ENCODE measurements at regions not wholly inside any gene's neighbourhood (a gene's known extent, or its start where the extent isn't known, plus 50 kb on each side); places are given as distances from the start of the nearest gene placed in this dataset.

DNA sequence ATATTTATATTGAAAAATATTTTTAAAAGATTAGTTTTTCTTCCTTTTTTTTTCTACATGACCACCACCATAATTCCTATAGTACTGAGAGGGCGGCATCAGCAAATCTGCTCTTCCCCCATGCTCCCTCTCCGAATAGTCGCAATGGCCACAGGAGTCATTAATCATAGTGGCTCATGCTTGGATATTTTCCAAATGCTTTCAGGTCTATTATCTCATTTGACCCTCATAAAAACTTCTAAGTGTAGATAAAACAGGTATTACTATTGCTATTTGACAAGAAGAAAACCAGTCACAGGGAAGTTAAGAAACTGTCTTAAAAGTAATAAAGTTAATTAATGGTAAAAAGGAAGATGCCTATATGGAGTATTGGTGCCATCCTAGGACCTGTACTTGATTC lies 440.7 kb downstream of the CMPK2 start:
- intact Hi-C loops (cut with DNase I), result no loop called here
- Histone ChIP-seq H3K4me1 (no peaks in the 10 kb centered on the region), H3K27me3 (no peaks in the 10 kb centered on the region), H3K36me3 (no peaks in the 10 kb centered on the region), H3K27ac (no peak overlapping the region), H3K9me3 (no peaks in the 10 kb centered on the region), H3K4me3 (no peak overlapping the region)
- TF ChIP-seq, protein P1, sequence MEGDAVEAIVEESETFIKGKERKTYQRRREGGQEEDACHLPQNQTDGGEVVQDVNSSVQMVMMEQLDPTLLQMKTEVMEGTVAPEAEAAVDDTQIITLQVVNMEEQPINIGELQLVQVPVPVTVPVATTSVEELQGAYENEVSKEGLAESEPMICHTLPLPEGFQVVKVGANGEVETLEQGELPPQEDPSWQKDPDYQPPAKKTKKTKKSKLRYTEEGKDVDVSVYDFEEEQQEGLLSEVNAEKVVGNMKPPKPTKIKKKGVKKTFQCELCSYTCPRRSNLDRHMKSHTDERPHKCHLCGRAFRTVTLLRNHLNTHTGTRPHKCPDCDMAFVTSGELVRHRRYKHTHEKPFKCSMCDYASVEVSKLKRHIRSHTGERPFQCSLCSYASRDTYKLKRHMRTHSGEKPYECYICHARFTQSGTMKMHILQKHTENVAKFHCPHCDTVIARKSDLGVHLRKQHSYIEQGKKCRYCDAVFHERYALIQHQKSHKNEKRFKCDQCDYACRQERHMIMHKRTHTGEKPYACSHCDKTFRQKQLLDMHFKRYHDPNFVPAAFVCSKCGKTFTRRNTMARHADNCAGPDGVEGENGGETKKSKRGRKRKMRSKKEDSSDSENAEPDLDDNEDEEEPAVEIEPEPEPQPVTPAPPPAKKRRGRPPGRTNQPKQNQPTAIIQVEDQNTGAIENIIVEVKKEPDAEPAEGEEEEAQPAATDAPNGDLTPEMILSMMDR (IDR thresholded peaks at IDR 0.05), result no peak
- DNase-seq (no peak), ATAC-seq (no peak)

DNA sequence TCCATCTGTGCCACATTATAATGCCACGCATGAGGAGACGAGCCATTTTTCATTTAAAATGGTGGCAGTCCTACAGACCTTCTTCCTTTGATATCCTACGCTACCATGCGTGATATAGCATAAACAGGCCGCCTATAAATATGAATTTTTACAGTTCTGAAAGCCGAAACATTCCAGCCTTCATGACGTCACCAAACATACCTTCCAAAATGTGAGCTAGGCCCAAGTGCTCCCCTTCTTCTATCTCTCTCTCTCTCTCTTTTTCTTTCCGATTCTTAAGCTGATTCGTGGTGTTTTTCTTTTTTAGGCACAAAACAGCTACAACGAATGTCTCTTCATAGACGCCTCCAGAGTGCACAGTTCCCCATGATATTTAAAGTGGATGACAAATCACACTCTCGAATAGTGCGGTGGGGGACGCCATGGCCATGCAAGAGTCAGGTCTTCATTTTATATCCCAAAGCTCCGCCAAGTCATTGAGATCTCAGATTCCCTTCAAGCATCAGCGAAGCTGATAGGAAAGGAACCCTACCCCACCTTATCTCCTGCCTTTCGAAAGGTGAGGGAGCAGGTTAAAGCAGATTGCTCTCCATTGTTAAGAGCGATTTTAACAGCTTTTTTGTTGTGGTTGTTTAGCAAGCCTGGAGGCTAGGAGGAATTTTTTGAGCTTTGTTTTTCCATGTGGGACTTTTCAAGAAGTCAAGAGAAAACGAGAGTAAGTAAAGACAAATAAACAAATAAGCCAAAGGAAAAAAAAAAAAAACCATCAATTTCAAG lies 436.3 kb downstream of the CMPK2 start:
- no peaks in the 10 kb centered on the region for H3K36me3 ChIP-seq
- H3K4me1 ChIP-seq, result no peaks in the 10 kb centered on the region
- intact Hi-C loops (cut with DNase I), result no loop called here
- H3K9me3 ChIP-seq, result no peaks in the 10 kb centered on the region
- TF ChIP-seq, protein P1 (IDR thresholded peaks at IDR 0.05), result no peak
- no peaks in the 10 kb centered on the region for H3K27me3 ChIP-seq
- no peak for ATAC-seq
- DNase-seq, result no peak
- no peak overlapping the region for H3K27ac ChIP-seq
- no peak overlapping the region for H3K4me3 ChIP-seq

DNA sequence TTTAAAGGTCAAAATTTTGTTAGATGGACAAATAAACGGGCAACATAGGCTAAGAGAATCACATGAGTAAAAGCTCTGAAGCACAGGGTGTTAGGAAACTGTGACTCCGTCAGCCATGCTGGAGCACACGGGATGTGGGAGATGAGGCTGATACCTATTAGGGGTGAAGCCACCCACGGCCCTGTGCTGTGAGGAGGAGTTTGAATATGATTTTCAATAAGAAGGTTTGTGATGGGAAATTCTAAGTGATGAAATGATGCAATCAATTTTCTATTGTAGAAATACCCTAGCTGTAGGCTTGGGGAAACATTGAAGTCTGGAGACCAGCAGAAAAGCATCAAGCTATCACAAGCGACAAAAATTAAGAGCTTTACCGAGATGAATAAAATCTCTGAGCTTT lies 431.3 kb downstream of the CMPK2 start:
- no peaks in the 10 kb centered on the region for H3K4me1 ChIP-seq
- H3K27ac ChIP-seq, result no peak overlapping the region
- H3K27me3 ChIP-seq, result no peaks in the 10 kb centered on the region
- no peak overlapping the region for H3K4me3 ChIP-seq
- DNase-seq (no peak), ATAC-seq (no peak)
- TF ChIP-seq, protein P1 (IDR thresholded peaks at IDR 0.05), result no peak
- intact Hi-C loops (cut with DNase I), result no loop called here
- H3K36me3 ChIP-seq, result no peaks in the 10 kb centered on the region
- H3K9me3 ChIP-seq, result no peaks in the 10 kb centered on the region

DNA sequence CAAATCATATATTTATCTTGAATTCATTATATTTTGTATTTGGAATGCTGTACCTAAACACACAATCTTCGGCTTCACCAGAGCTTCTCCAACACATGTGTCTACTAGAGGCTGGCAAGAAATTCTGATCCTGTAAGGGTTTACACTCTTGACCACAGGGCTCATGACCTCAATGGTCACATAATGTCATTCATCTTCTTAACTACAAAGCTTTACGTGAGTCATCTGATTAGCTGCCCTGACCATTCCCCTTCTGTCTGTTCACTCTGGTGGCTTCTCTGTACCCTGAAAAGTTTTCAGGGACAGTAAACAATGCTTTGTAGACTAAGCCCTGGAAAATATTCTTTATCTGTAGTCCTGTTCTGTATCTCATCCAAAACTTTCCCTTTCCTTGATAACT lies 423.9 kb downstream of the CMPK2 start:
- TF ChIP-seq, protein P1 (IDR thresholded peaks at IDR 0.05), result no peak
- no peaks in the 10 kb centered on the region for H3K9me3 ChIP-seq
- ATAC-seq (no peak), DNase-seq (no peak)
- no peaks in the 10 kb centered on the region for H3K4me1 ChIP-seq
- H3K36me3 ChIP-seq, result no peaks in the 10 kb centered on the region
- intact Hi-C loops (cut with DNase I), result no loop called here
- H3K27ac ChIP-seq, result no peak overlapping the region
- no peak overlapping the region for H3K4me3 ChIP-seq
- no peaks in the 10 kb centered on the region for H3K27me3 ChIP-seq

DNA sequence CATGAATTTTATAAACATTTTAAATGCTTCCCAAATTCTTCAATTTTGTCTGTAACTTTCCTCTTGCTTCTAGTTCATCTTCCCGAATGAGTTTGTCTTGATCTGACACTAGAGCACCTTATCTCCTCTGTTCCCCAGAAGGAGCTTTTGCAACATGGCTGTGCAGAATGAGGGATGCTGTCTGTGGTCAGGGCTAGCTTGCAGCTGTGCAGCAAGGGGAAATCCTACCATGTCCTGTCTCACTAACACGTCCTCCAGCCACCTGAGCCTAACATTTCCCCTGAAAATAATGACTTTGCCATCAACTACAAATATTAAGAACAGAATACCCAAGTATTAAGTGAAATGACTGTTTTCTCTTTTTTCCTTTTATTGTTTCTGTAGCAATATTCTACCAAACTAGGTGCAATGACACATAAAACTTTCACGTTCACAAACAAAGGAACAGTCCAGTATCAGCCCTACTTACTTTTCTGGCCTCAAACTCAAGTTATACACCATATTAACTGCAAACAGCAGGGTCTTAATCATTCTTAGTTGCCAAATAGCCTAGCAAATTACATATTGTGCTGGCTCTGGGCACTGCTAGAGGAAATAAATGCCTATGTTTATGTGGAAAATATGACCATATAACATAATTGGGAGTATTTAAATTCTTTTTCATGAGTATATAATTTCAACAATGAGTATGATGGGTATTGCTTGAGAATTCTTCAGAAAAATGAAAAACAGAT lies 423.3 kb downstream of the CMPK2 start:
- intact Hi-C loops (cut with DNase I), result no loop called here
- H3K4me3 ChIP-seq, result no peak overlapping the region
- no peaks in the 10 kb centered on the region for H3K4me1 ChIP-seq
- H3K36me3 ChIP-seq, result no peaks in the 10 kb centered on the region
- H3K27ac ChIP-seq, result no peak overlapping the region
- H3K27me3 ChIP-seq, result no peaks in the 10 kb centered on the region
- H3K9me3 ChIP-seq, result no peaks in the 10 kb centered on the region
- no peak for DNase-seq
- no peak for ATAC-seq
- TF ChIP-seq, protein P1 (IDR thresholded peaks at IDR 0.05), result no peak
